ENCODE measurements at regions not wholly inside any gene's neighbourhood (a gene's known extent, or its start where the extent isn't known, plus 50 kb on each side); places are given as distances from the start of the nearest gene placed in this dataset.

- TF ChIP-seq CTCF (IDR thresholded peaks at IDR 0.05) (no peak), POLR2A (IDR thresholded peaks at IDR 0.05) (no peak)
These were observed 85.6 kb upstream of the IMMP2L start for GRCh38 chr7:111647881-111648280.

All from vagina (tissue), 2 donors.